ENCODE measurements at regions not wholly inside any gene's neighbourhood (a gene's known extent, or its start where the extent isn't known, plus 50 kb on each side); places are given as distances from the start of the nearest gene placed in this dataset.

GRCh38 chr5:24773261-24773660, 128.5 kb upstream of the CDH10 start:
- H3K9me2 ChIP-seq: no peaks in the 10 kb centered on the region
- no peaks in the 10 kb centered on the region for H3K4me1 ChIP-seq (ENCODE audit: control insufficient read depth in 1 of 2, insufficient read depth in 2 of 2, low read depth in 1 of 2, low read length in 1 of 2)
- no peaks in the 10 kb centered on the region for H3K79me2 ChIP-seq (ENCODE audit: insufficient read depth)
- ChIA-PET CTCF (no interaction called here), POLR2A (no interaction called here)
- no peak overlapping the region for H3K27ac ChIP-seq (ENCODE audit: low read depth in 2 of 2, low read length in 1 of 2)
- no peaks in the 10 kb centered on the region for H3K9me3 ChIP-seq
- no peak overlapping the region for H3K4me3 ChIP-seq (ENCODE audit: low read depth in 2 of 2, low read length in 1 of 2)
- no peak for DNase-seq
- no peak overlapping the region for H3K9ac ChIP-seq
- H3F3A ChIP-seq (replicated peaks; ENCODE audit: insufficient read depth): no peaks in the 10 kb centered on the region
- no peak overlapping the region for H3K4me2 ChIP-seq
- H4K20me1 ChIP-seq (ENCODE audit: insufficient read depth): no peaks in the 10 kb centered on the region
- no peaks in the 10 kb centered on the region for H3K36me3 ChIP-seq (replicated peaks in 1 of 2; ENCODE audit: control insufficient read depth in 1 of 2, insufficient read depth in 2 of 2, low read length in 1 of 2)
- H3K27me3 ChIP-seq (ENCODE audit: insufficient read depth): peaks cover 7% of the 10 kb centered on the region; the same call in 1 of the 2 replicates
- WGBS (ENCODE audit: low lambda C conversion rate): 6% methylated on average over 1 of the region's 1 CpG
- H2AFZ ChIP-seq (ENCODE audit: low read depth): no peak overlapping the region
- TF ChIP-seq MEF2A (IDR thresholded peaks at IDR 0.05; ENCODE audit: borderline replicate concordance, low read depth): no peak
- no peak for TF ChIP-seq NFIC (IDR thresholded peaks at IDR 0.05; ENCODE audit: borderline replicate concordance)
- TF ChIP-seq RAD21 (IDR thresholded peaks at IDR 0.05; ENCODE audit: low read length): no peak
- TF ChIP-seq, protein P1, sequence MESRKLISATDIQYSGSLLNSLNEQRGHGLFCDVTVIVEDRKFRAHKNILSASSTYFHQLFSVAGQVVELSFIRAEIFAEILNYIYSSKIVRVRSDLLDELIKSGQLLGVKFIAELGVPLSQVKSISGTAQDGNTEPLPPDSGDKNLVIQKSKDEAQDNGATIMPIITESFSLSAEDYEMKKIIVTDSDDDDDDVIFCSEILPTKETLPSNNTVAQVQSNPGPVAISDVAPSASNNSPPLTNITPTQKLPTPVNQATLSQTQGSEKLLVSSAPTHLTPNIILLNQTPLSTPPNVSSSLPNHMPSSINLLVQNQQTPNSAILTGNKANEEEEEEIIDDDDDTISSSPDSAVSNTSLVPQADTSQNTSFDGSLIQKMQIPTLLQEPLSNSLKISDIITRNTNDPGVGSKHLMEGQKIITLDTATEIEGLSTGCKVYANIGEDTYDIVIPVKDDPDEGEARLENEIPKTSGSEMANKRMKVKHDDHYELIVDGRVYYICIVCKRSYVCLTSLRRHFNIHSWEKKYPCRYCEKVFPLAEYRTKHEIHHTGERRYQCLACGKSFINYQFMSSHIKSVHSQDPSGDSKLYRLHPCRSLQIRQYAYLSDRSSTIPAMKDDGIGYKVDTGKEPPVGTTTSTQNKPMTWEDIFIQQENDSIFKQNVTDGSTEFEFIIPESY (IDR thresholded peaks at IDR 0.05; ENCODE audit: borderline replicate concordance, low read depth): no peak

- Histone ChIP-seq H3K36me3 (replicated peaks in 1 of 2; ENCODE audit: control insufficient read depth in 1 of 2, insufficient read depth in 2 of 2, low read length in 1 of 2) (no peaks in the 10 kb centered on the region), H4K20me1 (ENCODE audit: insufficient read depth) (no peaks in the 10 kb centered on the region), H3K4me2 (no peak overlapping the region), H3K27me3 (ENCODE audit: insufficient read depth) (peaks cover 7% of the 10 kb centered on the region; the same call in 1 of the 2 replicates), H3K27ac (ENCODE audit: low read depth in 2 of 2, low read length in 1 of 2) (no peak overlapping the region), H3K9me3 (no peaks in the 10 kb centered on the region), H3K9ac (no peak overlapping the region), H3F3A (replicated peaks; ENCODE audit: insufficient read depth) (no peaks in the 10 kb centered on the region), H3K9me2 (no peaks in the 10 kb centered on the region), H3K79me2 (ENCODE audit: insufficient read depth) (no peaks in the 10 kb centered on the region), H2AFZ (ENCODE audit: low read depth) (no peak overlapping the region), H3K4me3 (ENCODE audit: low read depth in 2 of 2, low read length in 1 of 2) (no peak overlapping the region), H3K4me1 (ENCODE audit: control insufficient read depth in 1 of 2, insufficient read depth in 2 of 2, low read depth in 1 of 2, low read length in 1 of 2) (no peaks in the 10 kb centered on the region; a peak in 1 of 4 replicates)
- no peak for DNase-seq
- TF ChIP-seq MXI1 (IDR thresholded peaks at IDR 0.05; ENCODE audit: low read depth, low read length) (no peak), FOXJ3 (CRISPR knock-in tag; IDR thresholded peaks at IDR 0.05) (no peak), JUND (IDR thresholded peaks at IDR 0.05) (no peak), NFIC (IDR thresholded peaks at IDR 0.05; ENCODE audit: borderline replicate concordance) (no peak), CHD2 (IDR thresholded peaks at IDR 0.05; ENCODE audit: low read length, partially characterized antibody) (no peak), ELF1 (IDR thresholded peaks at IDR 0.05) (no peak), GABPA (IDR thresholded peaks at IDR 0.05; ENCODE audit: low read depth) (no peak), EZH2phosphoT487 (IDR thresholded peaks at IDR 0.05; ENCODE audit: borderline replicate concordance, low read depth) (no peak), RFX5 (IDR thresholded peaks at IDR 0.05; ENCODE audit: low read length) (no peak), USF1 (IDR thresholded peaks at IDR 0.05; ENCODE audit: borderline replicate concordance, low read depth) (no peak), MEF2A (IDR thresholded peaks at IDR 0.05; ENCODE audit: borderline replicate concordance, low read depth) (no peak), TEAD4 (IDR thresholded peaks at IDR 0.05; ENCODE audit: borderline replicate concordance, insufficient read depth) (no peak), RAD21 (IDR thresholded peaks at IDR 0.05; ENCODE audit: low read length) (no peak), SMC3 (IDR thresholded peaks at IDR 0.05; ENCODE audit: low read depth, low read length) (no peak)
- TF ChIP-seq, protein P1 (IDR thresholded peaks at IDR 0.05; ENCODE audit: borderline replicate concordance, low read depth): no peak
- TF ChIP-seq, protein P2, sequence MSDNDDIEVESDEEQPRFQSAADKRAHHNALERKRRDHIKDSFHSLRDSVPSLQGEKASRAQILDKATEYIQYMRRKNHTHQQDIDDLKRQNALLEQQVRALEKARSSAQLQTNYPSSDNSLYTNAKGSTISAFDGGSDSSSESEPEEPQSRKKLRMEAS (IDR thresholded peaks at IDR 0.05; ENCODE audit: low read depth): no peak
- TF ChIP-seq, protein P3, sequence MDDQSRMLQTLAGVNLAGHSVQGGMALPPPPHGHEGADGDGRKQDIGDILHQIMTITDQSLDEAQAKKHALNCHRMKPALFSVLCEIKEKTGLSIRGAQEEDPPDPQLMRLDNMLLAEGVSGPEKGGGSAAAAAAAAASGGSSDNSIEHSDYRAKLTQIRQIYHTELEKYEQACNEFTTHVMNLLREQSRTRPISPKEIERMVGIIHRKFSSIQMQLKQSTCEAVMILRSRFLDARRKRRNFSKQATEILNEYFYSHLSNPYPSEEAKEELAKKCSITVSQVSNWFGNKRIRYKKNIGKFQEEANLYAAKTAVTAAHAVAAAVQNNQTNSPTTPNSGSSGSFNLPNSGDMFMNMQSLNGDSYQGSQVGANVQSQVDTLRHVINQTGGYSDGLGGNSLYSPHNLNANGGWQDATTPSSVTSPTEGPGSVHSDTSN (IDR thresholded peaks at IDR 0.05): no peak
- TF ChIP-seq, protein P4, sequence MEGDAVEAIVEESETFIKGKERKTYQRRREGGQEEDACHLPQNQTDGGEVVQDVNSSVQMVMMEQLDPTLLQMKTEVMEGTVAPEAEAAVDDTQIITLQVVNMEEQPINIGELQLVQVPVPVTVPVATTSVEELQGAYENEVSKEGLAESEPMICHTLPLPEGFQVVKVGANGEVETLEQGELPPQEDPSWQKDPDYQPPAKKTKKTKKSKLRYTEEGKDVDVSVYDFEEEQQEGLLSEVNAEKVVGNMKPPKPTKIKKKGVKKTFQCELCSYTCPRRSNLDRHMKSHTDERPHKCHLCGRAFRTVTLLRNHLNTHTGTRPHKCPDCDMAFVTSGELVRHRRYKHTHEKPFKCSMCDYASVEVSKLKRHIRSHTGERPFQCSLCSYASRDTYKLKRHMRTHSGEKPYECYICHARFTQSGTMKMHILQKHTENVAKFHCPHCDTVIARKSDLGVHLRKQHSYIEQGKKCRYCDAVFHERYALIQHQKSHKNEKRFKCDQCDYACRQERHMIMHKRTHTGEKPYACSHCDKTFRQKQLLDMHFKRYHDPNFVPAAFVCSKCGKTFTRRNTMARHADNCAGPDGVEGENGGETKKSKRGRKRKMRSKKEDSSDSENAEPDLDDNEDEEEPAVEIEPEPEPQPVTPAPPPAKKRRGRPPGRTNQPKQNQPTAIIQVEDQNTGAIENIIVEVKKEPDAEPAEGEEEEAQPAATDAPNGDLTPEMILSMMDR (IDR thresholded peaks at IDR 0.05): no peak
- ChIA-PET POLR2A (no interaction called here), CTCF (no interaction called here)
These were observed 122.3 kb upstream of the CDH10 start for GRCh38 chr5:24767086-24767485.

Data from SK-N-SH (cell line).